Neuronal stem cell (in vitro differentiated cells): ENCODE measurements at regions not wholly inside any gene's neighbourhood (a gene's known extent, or its start where the extent isn't known, plus 50 kb on each side); places are given as distances from the start of the nearest gene placed in this dataset.

ENCODE experiments used
- DNase-seq: peaks from one replicate; pipeline ENCODE4 v3.0.0-alpha.2; 2013; ENCODE audit warnings: low spot score
- H2AFZ ChIP-seq: one replicate; pipeline ENCODE4 v1.6.1; 2013; ENCODE audit warnings: mild to moderate bottlenecking, low read length, inconsistent platforms
- H2AK5ac ChIP-seq: 2 replicates; pipeline ENCODE4 v1.6.1; 2013; ENCODE audit warnings: low read depth, mild to moderate bottlenecking, inconsistent platforms, low read length, moderate library complexity, mixed read lengths
- H2BK120ac ChIP-seq: 2 replicates; pipeline ENCODE4 v1.6.1; 2013; ENCODE audit warnings: low read depth, mild to moderate bottlenecking, inconsistent platforms, low read length, moderate library complexity, mixed read lengths
- H2BK12ac ChIP-seq: one replicate; pipeline ENCODE4 v1.6.1; 2013; ENCODE audit warnings: low read length, inconsistent platforms
- H2BK15ac ChIP-seq: 2 replicates; pipeline ENCODE4 v1.6.1; 2013; ENCODE audit warnings: mild to moderate bottlenecking, low read length, inconsistent platforms, mixed read lengths
- H2BK5ac ChIP-seq: one replicate; pipeline ENCODE4 v1.6.1; 2013; ENCODE audit warnings: inconsistent platforms, mild to moderate bottlenecking, low read length, moderate library complexity
- H3K14ac ChIP-seq: one replicate; pipeline ENCODE4 v1.6.1; 2013; ENCODE audit warnings: low read length, inconsistent platforms
- H3K18ac ChIP-seq: 2 replicates; pipeline ENCODE4 v1.6.1; 2013; ENCODE audit warnings: low read length, inconsistent platforms
- H3K23ac ChIP-seq: 2 replicates; pipeline ENCODE4 v1.6.1; 2013; ENCODE audit warnings: low read depth, mild to moderate bottlenecking, mixed read lengths, low read length, inconsistent platforms; ENCODE audit not compliant: poor library complexity
- H3K27ac ChIP-seq: replicated peaks from 3 replicates; pipeline ENCODE4 v1.5.1; 2013; ENCODE audit warnings: low read length, inconsistent platforms
- H3K27me3 ChIP-seq, 3 experiments: 2 replicates each; pipeline ENCODE4 v1.6.1; 2013; ENCODE audit warnings: low read length in 3 of 3, mild to moderate bottlenecking in 2 of 3, inconsistent platforms in 1 of 3, low read depth in 1 of 3, mixed read lengths in 1 of 3, moderate library complexity in 1 of 3; ENCODE audit not compliant: control insufficient read depth in 3 of 3, insufficient read depth in 3 of 3
- H3K36me3 ChIP-seq, 2 donors: replicated peaks in 1 of 2; 2 replicates each; pipeline ENCODE4 v1.6.1; 2013; ENCODE audit warnings: low read length in 2 of 2; ENCODE audit not compliant: control insufficient read depth in 2 of 2, insufficient read depth in 2 of 2
- H3K4ac ChIP-seq: 2 replicates; pipeline ENCODE4 v1.6.1; 2013; ENCODE audit warnings: inconsistent platforms, mild to moderate bottlenecking, low read length, moderate library complexity
- H3K4me1 ChIP-seq, 2 donors: 1 replicate in 1 of 2; 2 replicates in 1 of 2; pipeline ENCODE4 v1.6.1; 2013; ENCODE audit warnings: low read length in 2 of 2, low read depth in 1 of 2; ENCODE audit not compliant: control insufficient read depth in 2 of 2, insufficient read depth in 1 of 2
- H3K4me2 ChIP-seq: one replicate; pipeline ENCODE4 v1.6.1; 2013; ENCODE audit warnings: mild to moderate bottlenecking, low read length, inconsistent platforms; ENCODE audit not compliant: insufficient read depth, poor library complexity, severe bottlenecking
- H3K4me3 ChIP-seq, 2 donors: 2 replicates each; pipeline ENCODE4 v1.5.1; 2013; ENCODE audit warnings: low read length in 2 of 2, mild to moderate bottlenecking in 2 of 2, inconsistent platforms in 1 of 2, moderate library complexity in 1 of 2
- H3K79me1 ChIP-seq: one replicate; pipeline ENCODE4 v1.6.1; 2013; ENCODE audit warnings: low read depth, mild to moderate bottlenecking, inconsistent platforms, low read length, moderate library complexity
- H3K9ac ChIP-seq: one replicate; pipeline ENCODE4 v1.6.1; 2013; ENCODE audit warnings: mild to moderate bottlenecking, low read depth, low read length, inconsistent platforms; ENCODE audit not compliant: poor library complexity
- H3K9me3 ChIP-seq, 2 donors: replicated peaks in 1 of 2; 2 replicates each; pipeline versions ENCODE3 to v1.6.1; 2013; ENCODE audit warnings: low read length in 2 of 2, mild to moderate bottlenecking in 2 of 2, inconsistent platforms in 1 of 2, low read depth in 1 of 2, mixed read lengths in 1 of 2, moderate library complexity in 1 of 2; ENCODE audit not compliant: control insufficient read depth in 2 of 2, insufficient read depth in 1 of 2
- H4K8ac ChIP-seq: one replicate; pipeline ENCODE4 v1.6.1; 2013; ENCODE audit warnings: low read depth, mild to moderate bottlenecking, inconsistent platforms, low read length, moderate library complexity
- H4K91ac ChIP-seq: one replicate; pipeline ENCODE4 v1.6.1; 2013; ENCODE audit warnings: low read length, low read depth, mild to moderate bottlenecking, inconsistent platforms; ENCODE audit not compliant: poor library complexity
- WGBS, 2 donors: extraction: QIAGEN DNeasy Blood & Tissue Kit; methylation state at CpG; one replicate each; pipeline ENCODE4 v1.1.7; 2013; ENCODE audit warnings: missing lambda C conversion rate in 2 of 2, mixed read lengths in 1 of 2; ENCODE audit not compliant: insufficient read length in 2 of 2, insufficient replicate concordance in 1 of 2; ENCODE audit errors: extremely low coverage in 2 of 2; 5-methylcytosine and 5-hydroxymethylcytosine counted together

DNA sequence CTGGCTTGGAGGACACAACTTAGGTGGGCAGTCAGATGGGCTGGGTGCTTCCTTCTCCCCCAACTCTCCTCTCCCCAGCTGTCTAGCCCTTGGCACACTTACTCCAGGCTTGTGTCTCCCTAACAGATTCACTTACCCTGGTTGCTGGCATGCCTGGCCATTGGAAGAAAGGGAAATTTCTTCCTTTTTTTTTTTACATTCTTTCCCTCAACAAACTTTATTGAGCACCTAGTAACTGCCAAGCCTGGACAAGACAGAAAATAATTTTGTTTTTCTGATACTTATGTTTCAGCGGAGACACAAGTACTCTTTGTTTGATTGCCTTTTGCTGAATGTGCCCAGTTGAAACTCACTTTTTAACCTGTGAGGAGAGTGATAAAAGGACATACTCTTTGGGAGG is 144.3 kb upstream of the KCNJ6 start:
- Histone ChIP-seq H4K8ac (no peak overlapping the region), H2AFZ (no peak overlapping the region), H3K4me1 (no peaks in the 10 kb centered on the region), H3K4ac (no peak overlapping the region), H3K27ac (no peak overlapping the region), H2BK120ac (no peak overlapping the region), H3K36me3 (no peaks in the 10 kb centered on the region), H3K27me3 (no peaks in the 10 kb centered on the region), H3K23ac (no peak overlapping the region), H2BK5ac (no peak overlapping the region), H3K4me3 (no peak overlapping the region), H3K4me2 (no peak overlapping the region), H3K79me1 (no peaks in the 10 kb centered on the region), H3K9me3 (no peaks in the 10 kb centered on the region), H4K91ac (no peak overlapping the region), H3K14ac (no peak overlapping the region), H2AK5ac (no peak overlapping the region), H2BK15ac (no peak overlapping the region), H3K18ac (no peak overlapping the region), H3K9ac (no peak overlapping the region), H2BK12ac (no peak overlapping the region)
- DNase-seq = no peak
- whole genome bisulfite sequencing, 2 donors = no CpG with 5 or more reads among the region's 1 CpG

DNA sequence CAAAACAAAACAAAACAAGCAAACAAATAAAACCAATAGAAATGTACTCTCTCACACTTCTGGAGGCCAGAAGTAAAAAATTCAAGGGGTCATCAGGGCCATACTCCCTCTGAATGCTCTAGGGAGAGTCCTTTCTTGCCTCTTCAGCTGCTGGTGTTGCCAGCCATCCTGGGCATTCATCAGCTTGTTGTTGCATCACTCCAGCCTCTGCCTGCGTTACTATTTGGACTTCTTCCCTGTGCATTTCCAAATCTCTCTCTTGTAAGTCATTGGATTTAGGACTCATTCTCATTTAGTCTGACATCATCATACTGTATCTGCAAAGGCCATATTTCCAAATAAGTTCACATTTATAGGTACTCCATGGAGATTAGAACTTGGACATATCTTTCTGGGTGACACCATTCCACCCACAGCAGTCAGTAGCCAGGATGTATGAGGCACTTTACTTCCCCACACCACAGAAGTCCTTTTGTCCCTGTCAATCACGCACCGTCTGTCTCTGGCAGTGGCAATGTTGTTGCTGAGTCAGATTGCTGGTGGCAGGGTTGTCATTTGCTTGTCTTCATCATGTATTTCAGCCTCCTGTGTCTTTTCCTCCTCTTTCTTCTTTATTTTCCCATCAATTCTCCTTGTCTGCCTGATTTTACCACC is 151.0 kb upstream of the KCNJ6 start:
- Histone ChIP-seq H3K27ac (no peak overlapping the region), H3K36me3 (no peaks in the 10 kb centered on the region), H3K27me3 (no peaks in the 10 kb centered on the region), H3K9me3 (no peaks in the 10 kb centered on the region), H2BK12ac (no peak overlapping the region), H4K91ac (no peak overlapping the region), H3K4me1 (no peaks in the 10 kb centered on the region), H2AK5ac (no peak overlapping the region), H3K14ac (no peak overlapping the region), H3K23ac (no peak overlapping the region), H3K4ac (no peak overlapping the region), H2BK120ac (no peak overlapping the region), H3K4me3 (no peak overlapping the region), H2BK5ac (no peak overlapping the region), H2AFZ (no peak overlapping the region), H4K8ac (no peak overlapping the region), H3K18ac (no peak overlapping the region), H3K4me2 (no peak overlapping the region), H2BK15ac (no peak overlapping the region), H3K9ac (no peak overlapping the region), H3K79me1 (no peaks in the 10 kb centered on the region)
- DNase-seq = no peak
- no CpG with 5 or more reads among the region's 3 CpGs for WGBS, 2 donors

DNA sequence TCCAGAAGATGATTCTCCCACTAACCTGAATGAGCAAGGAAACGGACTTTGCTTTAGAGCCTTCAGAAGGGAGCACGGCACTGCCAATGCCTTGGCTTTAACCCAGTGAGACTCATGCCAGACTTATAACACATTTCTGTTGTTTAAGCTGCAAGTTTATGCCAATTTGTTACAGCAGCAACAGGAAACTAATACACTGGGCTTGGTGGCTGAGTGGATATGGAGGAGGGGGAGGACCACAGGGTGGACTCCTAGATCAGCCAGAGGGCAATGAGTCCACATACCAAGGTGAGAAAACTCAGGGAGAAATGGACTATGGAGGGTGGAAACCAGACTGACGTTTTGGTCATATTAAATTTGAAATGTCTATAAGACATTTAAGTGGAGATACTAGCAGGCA is 156.2 kb upstream of the KCNJ6 start:
- peaks cover 0 to 3% of the 10 kb centered on the region in 2 donors for H3K9me3 ChIP-seq
- no peak overlapping the region for H2BK5ac ChIP-seq
- H3K9ac ChIP-seq = no peak overlapping the region
- H2AFZ ChIP-seq = no peak overlapping the region
- H3K36me3 ChIP-seq = no peaks in the 10 kb centered on the region
- H3K27ac ChIP-seq = no peak overlapping the region
- no peak overlapping the region for H2BK12ac ChIP-seq
- H4K91ac ChIP-seq = no peak overlapping the region
- no peak overlapping the region for H3K23ac ChIP-seq
- H3K4me1 ChIP-seq = no peaks in the 10 kb centered on the region
- H3K18ac ChIP-seq = no peak overlapping the region
- no peak overlapping the region for H3K4ac ChIP-seq
- H4K8ac ChIP-seq = no peak overlapping the region
- H3K4me3 ChIP-seq = no peak overlapping the region
- H3K4me2 ChIP-seq = no peak overlapping the region
- no peak overlapping the region for H2BK120ac ChIP-seq
- no peaks in the 10 kb centered on the region for H3K79me1 ChIP-seq
- no peak overlapping the region for H3K14ac ChIP-seq
- no peaks in the 10 kb centered on the region for H3K27me3 ChIP-seq
- DNase-seq = no peak
- no peak overlapping the region for H2BK15ac ChIP-seq
- no CpG with 5 or more reads among the region's 3 CpGs for WGBS, 2 donors
- no peak overlapping the region for H2AK5ac ChIP-seq

DNA sequence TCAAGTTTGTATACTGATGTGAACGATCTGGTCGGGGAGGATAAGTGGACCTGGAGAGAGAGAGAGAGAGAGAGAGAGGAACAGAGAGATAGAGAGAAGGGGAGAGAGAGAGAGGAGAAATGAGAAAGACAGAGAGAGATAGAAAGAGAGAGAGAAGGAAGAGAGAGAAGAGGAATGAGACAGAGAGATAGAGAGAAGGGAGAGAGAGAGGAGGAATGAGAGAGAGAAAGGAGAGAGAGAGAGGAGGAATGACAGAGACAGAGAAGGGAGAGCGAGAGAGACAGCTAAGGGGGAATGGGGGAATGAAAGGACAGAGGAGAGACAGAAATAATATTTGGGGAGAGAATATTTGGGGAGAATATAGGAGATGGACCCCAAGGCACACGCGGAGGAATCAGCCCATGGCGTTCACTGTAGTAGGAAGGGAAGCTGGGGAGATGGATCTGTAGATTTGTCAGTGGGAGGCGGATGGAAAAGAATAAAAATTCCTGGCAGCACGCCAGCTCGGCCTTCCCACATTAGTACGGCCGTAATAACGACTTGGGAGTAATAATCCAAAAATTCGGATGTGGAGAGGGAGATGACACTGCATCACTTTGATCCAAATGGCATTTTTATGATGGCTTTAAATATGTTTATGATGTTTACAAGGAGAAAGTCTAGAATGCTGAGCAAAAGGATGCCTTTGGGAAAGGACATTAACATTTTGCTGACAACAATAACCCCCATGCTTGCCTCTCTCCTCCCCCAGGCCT is 159.8 kb upstream of the KCNJ6 start:
- Histone ChIP-seq H2AK5ac (no peak overlapping the region), H3K79me1 (no peaks in the 10 kb centered on the region), H3K9me3 (peaks cover 0 to 3% of the 10 kb centered on the region in 2 donors), H2BK5ac (no peak overlapping the region), H3K18ac (no peak overlapping the region), H3K4me1 (no peaks in the 10 kb centered on the region), H3K9ac (no peak overlapping the region), H3K14ac (no peak overlapping the region), H3K4me2 (no peak overlapping the region), H3K27me3 (no peaks in the 10 kb centered on the region), H2BK12ac (no peak overlapping the region), H3K4me3 (no peak overlapping the region), H3K36me3 (no peaks in the 10 kb centered on the region), H2BK15ac (no peak overlapping the region), H2AFZ (no peak overlapping the region), H4K91ac (no peak overlapping the region), H4K8ac (no peak overlapping the region), H3K23ac (no peak overlapping the region), H2BK120ac (no peak overlapping the region), H3K4ac (no peak overlapping the region), H3K27ac (no peak overlapping the region)
- no CpG with 5 or more reads among the region's 13 CpGs for WGBS, 2 donors
- DNase-seq = no peak
